A673 (cell line): ENCODE measurements at regions not wholly inside any gene's neighbourhood (a gene's known extent, or its start where the extent isn't known, plus 50 kb on each side); places are given as distances from the start of the nearest gene placed in this dataset.

Experiments
- CTCF ChIP-seq: fragments of 300-800, 200-600 bp; sonication (generic); conservative IDR thresholded peaks from 2 replicates; pipeline ENCODE4 v1.5.1; 2017; ENCODE audit warnings: low read depth, mild to moderate bottlenecking, antibody characterized with exemption, low read length, moderate library complexity, mixed read lengths
- EZH2 ChIP-seq: fragments of 200-600 bp; sonication (generic); IDR thresholded peaks from 2 replicates; pipeline ENCODE4 v1.6.1; 2017; ENCODE audit warnings: borderline replicate concordance, low read depth, mild to moderate bottlenecking, mixed read lengths, antibody characterized with exemption, low read length; ENCODE audit not compliant: poor library complexity, severe bottlenecking

DNA sequence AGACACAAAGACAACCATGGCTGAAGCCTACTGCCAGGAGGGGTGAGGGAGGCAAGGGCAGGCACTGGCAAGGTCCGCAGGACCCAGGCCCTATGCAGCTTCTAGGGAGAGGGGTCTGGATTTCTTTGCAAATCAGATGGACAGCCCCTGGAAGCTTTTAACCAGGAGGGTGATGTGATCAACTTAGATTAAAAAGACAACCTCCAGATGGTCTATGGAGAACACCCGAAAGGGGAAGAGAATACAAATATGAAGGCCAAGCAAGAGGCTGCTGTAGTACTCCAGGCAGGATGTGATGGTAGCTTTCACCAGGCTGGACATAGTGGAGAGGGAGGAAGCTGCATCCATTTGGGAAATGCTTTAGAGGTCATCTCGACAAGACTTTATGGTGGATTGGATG, 83.3 kb upstream of the TSPAN11 start:
- TF ChIP-seq CTCF (no peak), EZH2 (no peak)
